HG03558 (cell line): ENCODE measurements at regions not wholly inside any gene's neighbourhood (a gene's known extent, or its start where the extent isn't known, plus 50 kb on each side); places are given as distances from the start of the nearest gene placed in this dataset.

Experiments
- ATAC-seq: cut with Tn5 transposase; IDR thresholded peaks from one replicate; pipeline ENCODE4 v1.9.1; 2021; ENCODE audit warnings: moderate number of reproducible peaks; ENCODE audit not compliant: unreplicated experiment; ENCODE audit errors: extremely low read depth

GRCh38 chr18:71189581-71189980 is 900.7 kb downstream of the SOCS6 start:
- no peak for ATAC-seq

GRCh38 chr18:71168557-71169145 is 879.8 kb downstream of the SOCS6 start:
- ATAC-seq = no peak

GRCh38 chr18:71136487-71136886 is 847.6 kb downstream of the SOCS6 start:
- ATAC-seq = no peak

- ATAC-seq = no peak
Observed at GRCh38 chr18:71134122-71134521, 845.3 kb downstream of the SOCS6 start.

- no peak for ATAC-seq
Observed at GRCh38 chr18:71131918-71132317, 843.1 kb downstream of the SOCS6 start.

GRCh38 chr18:71130351-71130750 is 841.5 kb downstream of the SOCS6 start:
- no peak for ATAC-seq

- ATAC-seq = no peak
Observed at GRCh38 chr18:71125581-71125980, 836.7 kb downstream of the SOCS6 start.

- no peak for ATAC-seq
Observed at GRCh38 chr18:71116535-71116934, 827.7 kb downstream of the SOCS6 start.

- ATAC-seq = no peak
Observed at GRCh38 chr18:71115261-71115660, 826.4 kb downstream of the SOCS6 start.

- ATAC-seq = no peak
Observed at GRCh38 chr18:71114550-71115210, 825.8 kb downstream of the SOCS6 start.

GRCh38 chr18:71107244-71107643 is 818.4 kb downstream of the SOCS6 start:
- no peak for ATAC-seq

GRCh38 chr18:71106701-71107100 is 817.9 kb downstream of the SOCS6 start:
- ATAC-seq = no peak

GRCh38 chr18:71105994-71106546 is 817.2 kb downstream of the SOCS6 start:
- no peak for ATAC-seq

- no peak for ATAC-seq
Observed at GRCh38 chr18:71105078-71105819, 816.4 kb downstream of the SOCS6 start.

GRCh38 chr18:71079606-71080005 is 790.8 kb downstream of the SOCS6 start:
- ATAC-seq = no peak

- no peak for ATAC-seq
Observed at GRCh38 chr18:71077451-71077850, 788.6 kb downstream of the SOCS6 start.

- no peak for ATAC-seq
Observed at GRCh38 chr18:71075147-71075546, 786.3 kb downstream of the SOCS6 start.

GRCh38 chr18:71068338-71068737 is 779.5 kb downstream of the SOCS6 start:
- ATAC-seq = no peak

- no peak for ATAC-seq
Observed at GRCh38 chr18:71049893-71050292, 761.0 kb downstream of the SOCS6 start.

GRCh38 chr18:71047882-71048281 is 759.0 kb downstream of the SOCS6 start:
- no peak for ATAC-seq

GRCh38 chr18:71045331-71046065 is 756.7 kb downstream of the SOCS6 start:
- ATAC-seq = no peak
